ENCODE measurements at regions not wholly inside any gene's neighbourhood (a gene's known extent, or its start where the extent isn't known, plus 50 kb on each side); places are given as distances from the start of the nearest gene placed in this dataset.
A peak's percentile ranks its signal among the peaks of the same experiment; 100 is the strongest.
"Not testable (repeated sequence)": the region's sequence is repeated elsewhere in the genome, so short reads cannot be mapped to it uniquely, and the experiment has no call there.

DNA sequence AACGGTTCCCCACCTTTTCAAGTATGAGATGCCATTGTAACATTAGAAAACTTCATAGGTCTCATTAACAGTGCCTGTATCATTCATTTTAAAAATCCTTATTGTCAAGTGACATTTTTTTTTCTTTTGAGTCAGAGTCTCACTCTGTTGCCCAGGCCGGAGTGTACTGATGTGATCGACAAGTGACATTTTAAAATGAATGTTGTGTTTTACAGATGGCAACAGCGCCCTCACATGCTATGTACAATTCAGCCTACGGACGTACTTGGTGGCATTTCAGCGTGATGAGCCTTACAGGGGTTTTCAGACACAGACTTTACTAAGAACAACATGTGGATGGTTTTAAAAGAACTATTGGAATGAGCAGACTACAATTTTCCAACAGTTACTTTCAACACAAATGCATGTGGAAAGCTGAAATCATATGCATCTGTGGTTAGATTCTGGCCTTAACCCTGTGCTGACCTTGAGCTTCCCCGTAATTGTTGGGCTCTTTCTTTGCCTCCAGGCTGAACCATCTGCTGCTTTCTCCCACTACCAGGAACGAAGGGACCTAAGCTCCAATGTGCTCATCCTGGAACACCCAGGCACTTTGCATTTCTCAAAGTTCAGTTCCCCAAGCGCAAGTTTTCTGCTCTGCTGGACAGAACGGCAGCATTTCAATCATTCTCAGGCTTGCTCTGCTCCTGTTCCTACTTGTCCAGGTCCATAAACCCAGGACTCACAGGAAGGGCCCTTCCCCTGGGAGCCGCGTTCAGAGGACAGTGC is 119.9 kb upstream of the NDUFV2 start:
- no peak overlapping the region for H3K4me3 ChIP-seq
- in situ Hi-C loops (cut with MboI; ENCODE audit: low pct_unique_long_range_greater_than_20kb in 2 of 9, low sequenced_read_pairs in 9 of 9, unreplicated experiment in 9 of 9): loop anchor here in 8 of 9 experiments (10.0 to 25.0 kb wide), 5 partner anchors 95 to 328 kb away; no protein-coding TSS in a partner anchor
- no peak overlapping the region for H3K27ac ChIP-seq
- peaks cover 12 to 16% of the 10 kb centered on the region in 2 donors for H3K4me1 ChIP-seq (replicated peaks in 1 of 2)
- peak in 7 of 8 experiments; percentile 49 to 89 (median 69) for ATAC-seq (replicated peaks in 6 of 8)
- WGBS, 10 experiments: 10 to 75% (median 49%) methylated on average over 2 to 10 of the region's 13 CpGs

DNA sequence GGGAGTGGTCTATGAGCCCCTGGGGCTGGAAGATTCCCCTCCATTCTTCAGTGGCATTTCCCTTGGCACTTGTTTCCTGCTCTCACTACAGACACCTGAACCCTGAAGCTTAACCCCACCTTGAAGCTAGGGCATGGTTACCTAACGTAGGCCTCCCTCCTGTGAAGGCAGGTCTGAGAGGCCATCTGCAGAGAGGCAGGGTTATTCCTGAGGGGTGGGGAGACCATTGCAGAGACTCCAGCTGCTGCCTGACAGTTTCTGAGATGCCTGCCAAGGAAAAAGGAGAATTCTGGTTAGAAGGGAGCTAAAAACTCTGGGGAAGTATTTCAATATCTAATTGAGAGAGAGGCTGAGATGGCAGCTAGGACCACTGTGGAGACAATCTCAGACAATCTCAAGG is 119.3 kb upstream of the NDUFV2 start:
- peak in 1 of 8 experiments; percentile 37 for ATAC-seq (replicated peaks in 6 of 8)
- 100% methylated on average over 1 of the region's 1 CpG; no CpG with 5 or more reads in 8 of the 10 experiments for WGBS, 10 experiments
- no peak overlapping the region for H3K27ac ChIP-seq
- H3K4me1 ChIP-seq (replicated peaks in 1 of 2): peaks cover 14 to 16% of the 10 kb centered on the region in 2 donors
- no peak overlapping the region for H3K4me3 ChIP-seq
- in situ Hi-C loops (cut with MboI; ENCODE audit: low pct_unique_long_range_greater_than_20kb in 2 of 9, low sequenced_read_pairs in 9 of 9, unreplicated experiment in 9 of 9): loop anchor here in 8 of 9 experiments (10.0 to 25.0 kb wide), 5 partner anchors 96 to 328 kb away; no protein-coding TSS in a partner anchor

DNA sequence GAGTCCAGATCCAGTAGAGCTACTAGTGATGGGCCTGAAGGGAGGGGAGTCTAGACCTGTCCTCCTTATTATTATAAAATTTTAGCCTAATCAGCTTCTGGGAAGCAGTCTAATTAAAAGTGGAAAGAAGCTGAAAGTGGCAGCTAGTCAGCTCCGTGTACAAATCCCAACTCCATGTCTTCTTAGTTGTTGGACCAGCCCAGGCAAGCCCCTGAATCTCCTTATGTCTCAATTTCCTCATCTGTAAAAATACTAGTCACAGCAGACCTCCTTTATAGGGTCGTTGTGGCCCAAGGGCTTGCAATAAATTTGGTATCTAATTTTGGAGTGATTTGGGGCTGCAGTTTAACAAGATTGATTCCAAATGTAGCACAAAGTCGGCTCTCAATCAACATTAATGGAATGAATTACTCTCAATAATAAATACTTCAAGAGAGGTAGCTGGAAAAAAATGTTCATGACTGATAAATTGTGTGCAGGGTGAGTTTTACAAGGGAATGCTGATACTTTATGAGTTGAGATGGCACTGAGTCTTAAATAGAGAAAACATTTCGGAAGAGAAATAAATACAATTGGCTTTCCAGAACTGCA is 118.3 kb upstream of the NDUFV2 start:
- in situ Hi-C loops (cut with MboI; ENCODE audit: low pct_unique_long_range_greater_than_20kb in 2 of 9, low sequenced_read_pairs in 9 of 9, unreplicated experiment in 9 of 9): loop anchor here in 8 of 9 experiments (10.0 to 25.0 kb wide), 5 partner anchors 97 to 329 kb away; no protein-coding TSS in a partner anchor
- no peak for ATAC-seq (replicated peaks in 6 of 8)
- H3K4me1 ChIP-seq (replicated peaks in 1 of 2): peaks cover 14 to 16% of the 10 kb centered on the region in 2 donors
- no peak overlapping the region for H3K27ac ChIP-seq
- 19 to 100% (median 65%) methylated on average over 1 to 3 of the region's 4 CpGs; no CpG with 5 or more reads in 1 of the 10 experiments for WGBS, 10 experiments
- H3K4me3 ChIP-seq: no peak overlapping the region

DNA sequence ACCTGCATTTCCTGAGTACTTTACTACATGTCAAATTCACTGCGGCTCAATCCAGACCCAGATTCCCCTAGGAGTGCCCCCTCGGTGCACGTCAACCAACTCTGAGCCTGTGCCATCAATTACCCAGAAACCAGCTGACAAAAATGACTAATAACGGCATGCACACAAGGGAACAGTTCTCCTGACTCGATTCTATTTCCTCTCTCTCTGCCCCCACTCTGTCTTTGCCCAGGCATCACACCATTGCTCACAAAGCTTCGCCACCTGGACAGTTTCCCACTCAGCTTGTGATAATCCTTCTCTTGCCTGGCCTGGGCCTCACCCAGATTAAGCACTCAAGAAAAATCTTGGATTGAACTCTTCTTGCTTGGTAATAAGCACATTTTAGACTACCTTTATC is 115.3 kb upstream of the NDUFV2 start:
- peaks cover 9 to 13% of the 10 kb centered on the region in 2 donors for H3K4me1 ChIP-seq (replicated peaks in 1 of 2)
- peak in 5 of 8 experiments; percentile 5 to 49 (median 43) for ATAC-seq (replicated peaks in 6 of 8)
- no peak overlapping the region for H3K4me3 ChIP-seq
- 17 to 100% (median 89%) methylated on average over 1 to 6 of the region's 6 CpGs for WGBS, 10 experiments
- in situ Hi-C loops (cut with MboI; ENCODE audit: low pct_unique_long_range_greater_than_20kb in 2 of 9, low sequenced_read_pairs in 9 of 9, unreplicated experiment in 9 of 9): loop anchor here in 8 of 9 experiments (10.0 to 25.0 kb wide), 5 partner anchors 100 to 332 kb away; no protein-coding TSS in a partner anchor
- peak overlapping the region in 1 of 2 donors; percentile 5 for H3K27ac ChIP-seq

DNA sequence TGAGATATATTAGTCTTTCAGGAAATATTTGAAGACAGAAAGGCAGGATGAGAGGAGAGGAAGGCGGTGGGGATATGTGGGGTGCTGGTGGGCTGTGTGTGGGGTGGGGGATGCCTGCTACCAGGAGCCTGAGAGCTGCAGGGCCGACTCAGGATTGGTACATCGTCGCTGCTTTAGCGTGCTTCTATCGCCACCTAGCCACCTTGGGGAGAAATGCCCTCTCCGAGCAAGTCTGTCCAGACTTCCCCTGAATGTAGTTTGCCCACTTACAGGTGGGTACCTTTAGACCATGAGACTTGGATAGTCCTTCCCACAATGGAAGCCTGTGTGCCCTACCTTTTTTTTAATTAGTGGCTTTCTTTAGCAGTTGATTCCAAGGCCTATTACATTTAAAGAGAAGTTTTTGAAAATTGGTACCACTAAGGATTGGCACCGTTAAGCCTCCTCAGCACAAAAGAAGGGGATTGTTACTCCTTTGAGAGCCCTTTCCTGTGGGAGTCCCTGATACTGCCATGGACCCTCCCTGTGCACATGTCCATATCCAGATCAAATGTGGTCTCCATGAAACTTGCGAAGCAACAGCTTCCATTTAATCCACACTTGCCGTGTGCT is 114.1 kb upstream of the NDUFV2 start:
- peaks cover 6 to 9% of the 10 kb centered on the region in 2 donors for H3K4me1 ChIP-seq (replicated peaks in 1 of 2)
- no peak overlapping the region for H3K4me3 ChIP-seq
- 0 to 100% (median 90%) methylated on average over 1 to 5 of the region's 10 CpGs; no CpG with 5 or more reads in 1 of the 10 experiments for WGBS, 10 experiments
- peak; percentile 64 to 98 (median 92) for ATAC-seq (replicated peaks in 6 of 8)
- H3K27ac ChIP-seq: no peak overlapping the region
- in situ Hi-C loops (cut with MboI; ENCODE audit: low pct_unique_long_range_greater_than_20kb in 2 of 9, low sequenced_read_pairs in 9 of 9, unreplicated experiment in 9 of 9): loop anchor here in 8 of 9 experiments (10.0 to 25.0 kb wide), 5 partner anchors 99 to 334 kb away; no protein-coding TSS in a partner anchor

DNA sequence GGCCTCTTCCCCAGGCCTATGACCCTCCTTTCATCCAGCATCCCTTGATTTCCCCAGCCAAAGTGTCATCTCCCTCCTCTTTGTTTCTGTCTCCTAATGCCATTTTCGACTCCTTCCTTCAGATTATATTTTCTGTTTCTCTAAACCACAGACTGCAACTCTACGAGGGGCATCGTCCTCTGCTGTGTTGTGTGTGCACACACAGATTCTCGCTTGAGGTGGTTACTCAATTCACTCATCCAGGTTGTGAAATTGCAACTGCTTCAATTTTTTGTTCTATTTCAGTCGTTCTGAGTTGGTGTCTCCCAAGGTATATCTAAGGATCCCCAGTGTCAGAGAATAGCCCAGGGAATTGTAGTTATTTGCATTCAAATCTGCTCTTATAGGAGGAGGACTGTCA is 113.5 kb upstream of the NDUFV2 start:
- in situ Hi-C loops (cut with MboI; ENCODE audit: low pct_unique_long_range_greater_than_20kb in 2 of 9, low sequenced_read_pairs in 9 of 9, unreplicated experiment in 9 of 9): loop anchor here in 8 of 9 experiments (10.0 to 25.0 kb wide), 5 partner anchors 98 to 334 kb away; no protein-coding TSS in a partner anchor
- Histone ChIP-seq H3K4me3 (no peak overlapping the region), H3K4me1 (replicated peaks in 1 of 2) (peaks cover 6 to 9% of the 10 kb centered on the region in 2 donors), H3K27ac (no peak overlapping the region)
- WGBS, 10 experiments: 0 to 92% (median 72%) methylated on average over 1 to 4 of the region's 5 CpGs
- no peak for ATAC-seq (replicated peaks in 6 of 8)

DNA sequence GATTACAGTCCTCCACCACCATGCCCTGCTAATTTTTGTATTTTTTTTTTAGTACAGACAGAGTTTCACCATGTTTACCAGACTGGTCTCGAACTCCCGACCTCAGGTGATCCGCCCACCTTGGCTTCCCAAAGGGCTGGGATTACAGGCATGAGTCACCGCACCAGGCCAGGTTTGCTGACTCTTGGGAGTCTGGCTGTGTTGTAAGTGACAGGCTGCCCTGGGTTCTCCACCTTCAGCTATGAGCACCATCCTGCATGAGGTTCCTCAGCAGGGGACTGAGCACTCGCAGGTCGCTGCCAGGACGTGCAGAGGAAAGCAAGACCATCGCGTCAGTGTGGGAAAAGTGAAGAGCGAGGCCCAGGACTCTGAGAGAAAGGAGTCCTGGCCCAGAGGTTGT is 112.6 kb upstream of the NDUFV2 start:
- Histone ChIP-seq H3K27ac (no peak overlapping the region), H3K4me1 (replicated peaks in 1 of 2) (peaks cover 6 to 9% of the 10 kb centered on the region in 2 donors), H3K4me3 (no peak overlapping the region)
- in situ Hi-C loops (cut with MboI; ENCODE audit: low pct_unique_long_range_greater_than_20kb in 2 of 9, low sequenced_read_pairs in 9 of 9, unreplicated experiment in 9 of 9): loop anchor here in 8 of 9 experiments (10.0 to 25.0 kb wide), 5 partner anchors 97 to 335 kb away; no protein-coding TSS in a partner anchor
- ATAC-seq (replicated peaks in 6 of 8): no peak
- WGBS, 10 experiments: 78 to 100% (median 85%) methylated on average over 1 to 6 of the region's 10 CpGs; no CpG with 5 or more reads in 2 of the 10 experiments

DNA sequence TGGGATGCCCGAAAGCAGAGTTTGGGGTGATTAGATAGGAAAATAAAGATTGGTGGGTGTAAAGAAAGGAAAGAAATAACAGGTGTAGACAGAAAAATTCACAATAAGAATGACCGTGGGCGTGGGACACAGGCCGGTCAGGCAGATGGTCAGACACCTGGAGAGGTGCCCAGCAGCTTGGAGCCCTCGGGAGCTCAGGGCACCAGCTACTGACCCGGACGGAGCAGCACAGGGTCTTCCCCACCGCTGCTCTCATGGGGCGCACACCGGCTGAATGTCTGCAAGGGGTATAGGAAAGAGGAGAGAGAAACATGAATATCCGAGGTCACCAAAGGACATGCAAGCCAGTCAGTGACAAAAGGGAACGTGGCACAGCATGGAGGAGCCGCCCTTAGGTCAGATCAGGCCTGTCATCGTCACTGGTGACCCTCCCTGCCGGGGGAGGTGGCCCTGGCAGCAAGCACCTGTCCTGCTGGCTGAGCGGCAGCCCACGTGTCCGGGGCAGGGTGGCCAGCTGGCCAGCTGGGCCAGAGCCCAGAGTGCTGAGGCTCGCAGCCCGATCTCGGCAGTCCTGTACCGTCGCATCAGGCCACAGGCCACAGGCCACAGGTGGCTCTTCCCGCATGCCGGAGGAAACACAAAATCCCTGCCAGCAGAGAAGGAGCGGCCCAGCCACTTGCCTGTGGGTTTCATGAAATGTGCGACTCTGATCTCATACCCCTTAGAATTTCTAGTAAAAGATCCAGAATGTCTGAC is 112.0 kb upstream of the NDUFV2 start:
- WGBS, 10 experiments: 5 to 91% (median 67%) methylated on average over 1 to 11 of the region's 27 CpGs; no CpG with 5 or more reads in 1 of the 10 experiments
- H3K4me1 ChIP-seq (replicated peaks in 1 of 2): peaks cover 6 to 9% of the 10 kb centered on the region in 2 donors
- in situ Hi-C loops (cut with MboI; ENCODE audit: low pct_unique_long_range_greater_than_20kb in 2 of 9, low sequenced_read_pairs in 9 of 9, unreplicated experiment in 9 of 9): loop anchor here in 8 of 9 experiments (25.0 kb wide), 4 partner anchors 97 to 328 kb away; no protein-coding TSS in a partner anchor
- no peak overlapping the region for H3K4me3 ChIP-seq
- peak in 2 of 8 experiments; percentile 68 to 85 for ATAC-seq (replicated peaks in 6 of 8)
- no peak overlapping the region for H3K27ac ChIP-seq

DNA sequence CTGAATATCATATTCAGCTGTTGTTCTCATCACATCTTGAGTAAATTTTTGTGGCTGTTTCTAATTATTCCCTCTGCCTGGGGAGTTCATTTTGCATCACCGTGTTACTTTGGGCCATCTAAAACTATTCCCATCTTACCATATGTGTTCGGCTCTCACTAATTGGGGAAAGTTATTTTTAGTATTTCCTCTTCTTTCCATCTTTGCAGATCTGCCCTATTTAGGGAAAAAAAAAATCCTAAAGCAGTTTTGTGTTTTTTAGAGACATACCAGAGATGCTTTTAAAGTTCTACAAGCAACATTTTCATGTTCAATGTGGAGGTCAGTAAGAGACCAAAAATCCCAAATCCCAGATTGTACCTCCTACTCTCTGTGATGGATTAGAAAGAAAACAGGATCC is 111.3 kb upstream of the NDUFV2 start:
- ATAC-seq (replicated peaks in 6 of 8): no peak
- Histone ChIP-seq H3K4me3 (no peak overlapping the region), H3K27ac (no peak overlapping the region), H3K4me1 (replicated peaks in 1 of 2) (peaks cover 6 to 9% of the 10 kb centered on the region in 2 donors)
- in situ Hi-C loops (cut with MboI; ENCODE audit: low pct_unique_long_range_greater_than_20kb in 2 of 9, low sequenced_read_pairs in 9 of 9, unreplicated experiment in 9 of 9): loop anchor here in 8 of 9 experiments (25.0 kb wide), 4 partner anchors 96 to 329 kb away; no protein-coding TSS in a partner anchor
- WGBS, 10 experiments: 6 to 100% (median 56%) methylated on average over 1 to 2 of the region's 2 CpGs; no CpG with 5 or more reads in 2 of the 10 experiments

DNA sequence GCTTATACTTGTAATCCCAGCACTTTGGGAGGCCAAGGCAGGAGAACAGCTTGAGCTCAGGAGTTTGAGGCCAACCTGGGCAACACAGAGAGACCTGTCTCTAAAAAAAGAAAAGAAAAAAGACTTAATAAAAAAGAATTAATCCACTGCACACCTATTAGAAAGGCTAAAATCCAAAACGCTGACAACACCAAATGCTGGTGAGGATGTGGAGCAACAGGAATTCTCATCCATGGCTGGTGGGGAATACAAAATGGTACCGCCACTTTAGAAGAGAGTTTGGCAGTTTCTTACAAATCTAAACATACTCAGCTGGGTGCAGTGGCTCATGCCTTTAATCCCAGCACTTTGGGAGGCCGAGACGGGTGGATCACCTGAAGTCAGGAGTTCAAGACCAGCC is 110.0 kb upstream of the NDUFV2 start:
- ATAC-seq (replicated peaks in 6 of 8); H3K27ac ChIP-seq; H3K4me1 ChIP-seq (replicated peaks in 1 of 2); H3K4me3 ChIP-seq: not testable (repeated sequence)
- WGBS, 10 experiments: 87 to 100% (median 89%) methylated on average over 1 to 4 of the region's 4 CpGs; no CpG with 5 or more reads in 3 of the 10 experiments
- in situ Hi-C loops (cut with MboI; ENCODE audit: low pct_unique_long_range_greater_than_20kb in 2 of 9, low sequenced_read_pairs in 9 of 9, unreplicated experiment in 9 of 9): loop anchor here in 8 of 9 experiments (25.0 kb wide), 4 partner anchors 95 to 330 kb away; no protein-coding TSS in a partner anchor

DNA sequence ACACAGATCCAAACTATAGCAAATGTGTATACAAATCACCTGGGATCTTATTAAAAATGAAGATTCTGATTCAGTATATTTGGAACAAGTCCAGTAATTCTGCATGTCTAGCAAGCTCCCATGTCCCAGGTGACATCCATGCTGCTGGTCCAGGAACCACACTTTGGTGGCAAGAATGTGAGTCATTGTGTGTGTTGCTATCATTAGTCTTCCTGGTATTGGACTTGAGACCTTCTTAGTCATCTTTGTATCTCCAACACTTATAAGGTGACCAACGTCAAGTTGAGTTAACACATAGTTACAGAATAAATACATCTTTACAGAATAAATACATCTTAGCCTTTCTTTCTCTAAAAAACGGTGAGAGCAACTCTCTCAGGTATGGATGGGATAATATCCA is 107.9 kb upstream of the NDUFV2 start:
- in situ Hi-C loops (cut with MboI; ENCODE audit: low pct_unique_long_range_greater_than_20kb in 2 of 9, low sequenced_read_pairs in 9 of 9, unreplicated experiment in 9 of 9): loop anchor here in 8 of 9 experiments (25.0 kb wide), 4 partner anchors 93 to 332 kb away; no protein-coding TSS in a partner anchor
- H3K4me3 ChIP-seq: no peak overlapping the region
- no peaks in the 10 kb centered on the region for H3K4me1 ChIP-seq (replicated peaks in 1 of 2)
- WGBS, 10 experiments: 20 to 83% (median 50%) methylated on average over 1 to 2 of the region's 2 CpGs; no CpG with 5 or more reads in 1 of the 10 experiments
- no peak overlapping the region for H3K27ac ChIP-seq
- ATAC-seq (replicated peaks in 6 of 8): no peak

DNA sequence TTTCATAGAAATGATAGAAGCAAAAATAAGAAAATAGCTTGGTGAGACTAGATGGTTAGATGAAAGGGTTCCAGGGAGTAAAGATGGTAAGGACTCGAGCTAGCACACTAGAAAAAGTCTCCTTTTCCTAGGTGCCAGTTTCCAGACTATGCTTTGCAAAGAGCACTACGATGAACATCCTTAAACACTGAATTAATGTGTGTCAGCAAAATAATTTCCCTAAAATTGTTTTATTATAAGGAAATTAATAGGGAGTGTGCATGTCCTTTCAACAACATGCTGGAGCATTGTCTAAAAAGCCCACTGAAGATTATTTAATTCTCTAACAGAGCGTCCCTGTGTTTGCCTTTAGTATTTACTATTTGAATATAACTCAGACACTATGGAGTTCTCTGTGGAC is 107.4 kb upstream of the NDUFV2 start:
- Histone ChIP-seq H3K4me1 (replicated peaks in 1 of 2) (peaks cover 0 to 4% of the 10 kb centered on the region in 2 donors), H3K27ac (no peak overlapping the region), H3K4me3 (no peak overlapping the region)
- in situ Hi-C loops (cut with MboI; ENCODE audit: low pct_unique_long_range_greater_than_20kb in 2 of 9, low sequenced_read_pairs in 9 of 9, unreplicated experiment in 9 of 9): loop anchor here in 8 of 9 experiments (25.0 kb wide), 4 partner anchors 92 to 333 kb away; no protein-coding TSS in a partner anchor
- WGBS, 10 experiments: 50 to 100% (median 75%) methylated on average over 1 to 3 of the region's 3 CpGs; no CpG with 5 or more reads in 1 of the 10 experiments
- no peak for ATAC-seq (replicated peaks in 6 of 8)

Measured in motor neuron (in vitro differentiated cells).